Keratinocyte (primary cell): ENCODE measurements at regions not wholly inside any gene's neighbourhood (a gene's known extent, or its start where the extent isn't known, plus 50 kb on each side); places are given as distances from the start of the nearest gene placed in this dataset.

Experiments
- EZH2 ChIP-seq: IDR thresholded peaks from one replicate; pipeline ENCODE4 v1.6.1; 2012; ENCODE audit warnings: inconsistent platforms, mild to moderate bottlenecking, low read length, moderate library complexity
- TF ChIP-seq, protein P1 (sequence below), 3 experiments: IDR thresholded peaks in 1 of 3; conservative IDR thresholded peaks in 1 of 3; optimal IDR thresholded peaks in 1 of 3; 2 replicates in 2 of 3; 3 replicates in 1 of 3; pipeline versions ENCODE3 to v1.5.1; 2011; ENCODE audit warnings: low read length in 3 of 3, mild to moderate bottlenecking in 3 of 3, moderate library complexity in 2 of 3, control low read depth in 1 of 3, inconsistent platforms in 1 of 3; ENCODE audit not compliant: insufficient read depth in 2 of 3; ENCODE audit errors: extremely low read depth in 1 of 3

DNA sequence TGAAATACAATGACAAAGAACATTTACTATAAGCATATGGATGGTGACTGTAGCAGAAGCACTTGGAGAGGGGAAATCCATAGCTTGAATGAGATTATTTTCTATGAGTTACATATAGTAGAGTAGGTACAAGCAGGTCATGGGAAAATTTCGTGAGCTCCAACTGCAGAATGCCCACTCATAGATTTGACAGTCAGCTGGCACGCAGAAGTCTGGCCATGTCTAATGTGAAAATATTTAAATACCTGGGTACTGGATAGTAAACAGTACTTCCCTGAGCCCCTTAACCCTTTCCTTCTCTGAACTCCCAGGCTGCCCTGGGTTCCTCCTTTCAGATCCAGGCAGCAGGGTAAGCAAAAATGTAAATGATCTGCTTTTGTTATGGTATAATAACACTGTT is 209.7 kb downstream of the OTUD1 start:
- TF ChIP-seq, protein P1, sequence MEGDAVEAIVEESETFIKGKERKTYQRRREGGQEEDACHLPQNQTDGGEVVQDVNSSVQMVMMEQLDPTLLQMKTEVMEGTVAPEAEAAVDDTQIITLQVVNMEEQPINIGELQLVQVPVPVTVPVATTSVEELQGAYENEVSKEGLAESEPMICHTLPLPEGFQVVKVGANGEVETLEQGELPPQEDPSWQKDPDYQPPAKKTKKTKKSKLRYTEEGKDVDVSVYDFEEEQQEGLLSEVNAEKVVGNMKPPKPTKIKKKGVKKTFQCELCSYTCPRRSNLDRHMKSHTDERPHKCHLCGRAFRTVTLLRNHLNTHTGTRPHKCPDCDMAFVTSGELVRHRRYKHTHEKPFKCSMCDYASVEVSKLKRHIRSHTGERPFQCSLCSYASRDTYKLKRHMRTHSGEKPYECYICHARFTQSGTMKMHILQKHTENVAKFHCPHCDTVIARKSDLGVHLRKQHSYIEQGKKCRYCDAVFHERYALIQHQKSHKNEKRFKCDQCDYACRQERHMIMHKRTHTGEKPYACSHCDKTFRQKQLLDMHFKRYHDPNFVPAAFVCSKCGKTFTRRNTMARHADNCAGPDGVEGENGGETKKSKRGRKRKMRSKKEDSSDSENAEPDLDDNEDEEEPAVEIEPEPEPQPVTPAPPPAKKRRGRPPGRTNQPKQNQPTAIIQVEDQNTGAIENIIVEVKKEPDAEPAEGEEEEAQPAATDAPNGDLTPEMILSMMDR (optimal IDR thresholded peaks at IDR 0.05 in 1 of 3, IDR thresholded peaks at IDR 0.05 in 1 of 3, conservative IDR thresholded peaks at IDR 0.05 in 1 of 3; ENCODE audit: extremely low read depth in 1 of 3, insufficient read depth in 2 of 3, low read length in 3 of 3) = no peak
- no peak for TF ChIP-seq EZH2
